HFF-Myc (cell line): ENCODE measurements at regions not wholly inside any gene's neighbourhood (a gene's known extent, or its start where the extent isn't known, plus 50 kb on each side); places are given as distances from the start of the nearest gene placed in this dataset.

ENCODE experiments used
- DNase-seq: peaks from one replicate; pipeline ENCODE4 v3.0.0-alpha.2; 2011; ENCODE audit warnings: low read depth; ENCODE audit errors: extremely low read depth
- H3K4me3 ChIP-seq: replicated peaks from 2 replicates; pipeline ENCODE4 v1.5.1; 2011; ENCODE audit warnings: low read depth, mild to moderate bottlenecking, control low read depth, low read length
- TF ChIP-seq, protein P1 (sequence below): IDR thresholded peaks from 2 replicates; pipeline ENCODE4 v1.5.1; 2012; ENCODE audit warnings: mild to moderate bottlenecking, low read depth, low read length, control low read depth; ENCODE audit errors: missing control alignments

DNA sequence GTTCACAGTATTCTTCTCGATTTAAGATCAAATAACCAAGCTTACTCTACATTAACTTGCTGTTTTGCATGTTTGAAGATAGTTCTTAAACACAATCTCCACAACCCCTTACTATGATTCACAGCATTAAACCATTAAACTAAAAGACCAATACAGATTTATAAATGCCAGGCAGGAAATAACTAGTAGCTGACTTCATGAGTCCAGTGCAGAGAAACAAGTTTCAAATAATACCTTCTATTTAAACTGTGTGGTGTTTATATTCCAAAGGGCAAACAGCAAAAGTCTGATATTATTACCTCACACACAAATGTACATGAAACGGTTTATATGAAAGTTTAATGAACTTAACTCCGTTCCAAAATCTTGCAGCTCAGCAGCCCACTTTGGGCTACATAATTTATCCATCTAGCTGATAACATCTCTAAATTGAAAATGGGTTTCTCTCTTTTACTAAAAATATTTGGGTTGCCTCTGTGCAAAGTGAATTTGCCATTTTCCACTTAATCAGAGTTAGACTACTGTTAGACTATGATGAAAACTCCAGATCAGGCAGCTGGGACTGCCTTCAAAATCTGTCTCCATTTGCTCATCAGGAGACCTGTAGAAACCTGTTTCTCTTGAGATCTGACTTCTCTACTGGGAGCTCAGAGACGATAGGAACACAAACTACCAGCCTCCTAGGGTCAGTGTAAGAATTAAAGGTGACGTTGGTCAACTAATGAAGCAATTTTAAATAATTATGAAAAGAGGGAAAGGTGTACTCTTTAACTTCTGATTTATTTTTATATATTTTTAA, 287.3 kb downstream of the FZD1 start:
- DNase-seq, result no peak
- TF ChIP-seq, protein P1, sequence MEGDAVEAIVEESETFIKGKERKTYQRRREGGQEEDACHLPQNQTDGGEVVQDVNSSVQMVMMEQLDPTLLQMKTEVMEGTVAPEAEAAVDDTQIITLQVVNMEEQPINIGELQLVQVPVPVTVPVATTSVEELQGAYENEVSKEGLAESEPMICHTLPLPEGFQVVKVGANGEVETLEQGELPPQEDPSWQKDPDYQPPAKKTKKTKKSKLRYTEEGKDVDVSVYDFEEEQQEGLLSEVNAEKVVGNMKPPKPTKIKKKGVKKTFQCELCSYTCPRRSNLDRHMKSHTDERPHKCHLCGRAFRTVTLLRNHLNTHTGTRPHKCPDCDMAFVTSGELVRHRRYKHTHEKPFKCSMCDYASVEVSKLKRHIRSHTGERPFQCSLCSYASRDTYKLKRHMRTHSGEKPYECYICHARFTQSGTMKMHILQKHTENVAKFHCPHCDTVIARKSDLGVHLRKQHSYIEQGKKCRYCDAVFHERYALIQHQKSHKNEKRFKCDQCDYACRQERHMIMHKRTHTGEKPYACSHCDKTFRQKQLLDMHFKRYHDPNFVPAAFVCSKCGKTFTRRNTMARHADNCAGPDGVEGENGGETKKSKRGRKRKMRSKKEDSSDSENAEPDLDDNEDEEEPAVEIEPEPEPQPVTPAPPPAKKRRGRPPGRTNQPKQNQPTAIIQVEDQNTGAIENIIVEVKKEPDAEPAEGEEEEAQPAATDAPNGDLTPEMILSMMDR, result no peak
- no peak overlapping the region for H3K4me3 ChIP-seq

- DNase-seq, result no peak
- TF ChIP-seq, protein P1, result no peak
Measured at GRCh38 chr7:91553410-91553895, 289.2 kb downstream of the FZD1 start.

GRCh38 chr7:91554883-91555282, 290.6 kb downstream of the FZD1 start:
- no peak overlapping the region for H3K4me3 ChIP-seq
- DNase-seq, result no peak
- TF ChIP-seq, protein P1, result no peak

More at GRCh38 chr7:91553410-91553895, 289.2 kb downstream of the FZD1 start:
- no peak overlapping the region for H3K4me3 ChIP-seq

- no peak overlapping the region for H3K4me3 ChIP-seq
- TF ChIP-seq, protein P1, result no peak
Measured at GRCh38 chr7:91556239-91556638, 292.0 kb downstream of the FZD1 start.

GRCh38 chr7:91556956-91557650, 292.9 kb downstream of the FZD1 start:
- DNase-seq, result no peak
- TF ChIP-seq, protein P1, result no peak

More at GRCh38 chr7:91556239-91556638, 292.0 kb downstream of the FZD1 start:
- DNase-seq, result no peak

GRCh38 chr7:91557789-91558404, 293.7 kb downstream of the FZD1 start:
- no peak overlapping the region for H3K4me3 ChIP-seq
- TF ChIP-seq, protein P1, result no peak
- peak; percentile 6 for DNase-seq

More at GRCh38 chr7:91556956-91557650, 292.9 kb downstream of the FZD1 start:
- H3K4me3 ChIP-seq, result no peak overlapping the region
